IMR-90 (cell line): ENCODE measurements at regions not wholly inside any gene's neighbourhood (a gene's known extent, or its start where the extent isn't known, plus 50 kb on each side); places are given as distances from the start of the nearest gene placed in this dataset.

Source experiments
- BHLHE40 ChIP-seq: fragments of 150-350 bp; IDR thresholded peaks from 2 replicates; pipeline ENCODE4 v1.6.1; 2016; ENCODE audit warnings: mild to moderate bottlenecking, low read depth, low read length
- CEBPB ChIP-seq: IDR thresholded peaks from 2 replicates; pipeline ENCODE4 v1.6.1; 2012; ENCODE audit warnings: low read depth, low read length, improper control_type of control experiment
- CTCF ChIP-seq: conservative IDR thresholded peaks from 2 replicates; pipeline ENCODE4 v1.5.1; 2012; ENCODE audit warnings: mild to moderate bottlenecking, low read depth, low read length, improper control_type of control experiment
- FOS ChIP-seq: fragments of 150-350 bp; IDR thresholded peaks from 2 replicates; pipeline ENCODE4 v1.6.1; 2016; ENCODE audit warnings: low read depth, low read length
- MAFK ChIP-seq: IDR thresholded peaks from 2 replicates; pipeline ENCODE4 v1.6.1; 2012; ENCODE audit warnings: low read depth, low read length, improper control_type of control experiment
- MAZ ChIP-seq: IDR thresholded peaks from 2 replicates; pipeline ENCODE4 v1.6.1; 2012; ENCODE audit warnings: low read depth, mild to moderate bottlenecking, low read length, improper control_type of control experiment, moderate library complexity, borderline replicate concordance
- POLR2A ChIP-seq: IDR thresholded peaks from 2 replicates; pipeline ENCODE4 v1.6.1; 2012; ENCODE audit warnings: mild to moderate bottlenecking, low read depth, low read length
- RAD21 ChIP-seq: IDR thresholded peaks from 2 replicates; pipeline ENCODE4 v1.6.1; 2012; ENCODE audit warnings: low read length, improper control_type of control experiment
- RFX5 ChIP-seq: IDR thresholded peaks from 2 replicates; pipeline ENCODE4 v1.8.0; 2012; ENCODE audit warnings: low read depth, mild to moderate bottlenecking, low read length, moderate library complexity
- TF ChIP-seq, protein P1 (sequence below): fragments of 150-350 bp; IDR thresholded peaks from 2 replicates; pipeline ENCODE4 v1.6.1; 2016; ENCODE audit warnings: low read depth, mild to moderate bottlenecking, low read length, moderate library complexity, borderline replicate concordance
- TF ChIP-seq, protein P2 (sequence below): fragments of 150-350 bp; IDR thresholded peaks from 2 replicates; pipeline ENCODE4 v1.6.1; 2017; ENCODE audit warnings: mild to moderate bottlenecking, antibody characterized with exemption, low read length, low read depth

DNA sequence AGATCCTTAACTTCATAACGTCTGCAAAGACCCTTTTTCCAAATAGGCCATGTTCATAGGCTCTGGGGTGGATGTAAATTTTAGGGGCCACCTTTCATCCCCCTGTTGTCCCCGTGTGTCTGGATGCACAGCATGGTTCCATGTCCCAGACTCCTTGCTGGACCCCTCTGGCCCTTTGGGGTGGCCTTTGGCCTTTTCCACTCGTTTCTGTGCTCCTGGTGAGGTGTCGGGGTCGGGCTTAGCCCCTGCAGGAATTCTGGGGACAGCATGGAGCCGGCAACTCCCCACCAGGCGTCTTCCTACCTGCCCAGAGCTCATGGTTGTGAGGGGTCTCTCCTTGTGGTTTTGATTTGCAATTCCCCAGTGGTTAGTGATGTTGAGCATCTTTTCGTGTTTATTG lies 183.5 kb downstream of the SEC14L1 start:
- TF ChIP-seq CTCF (no peak), RAD21 (no peak), MAZ (no peak), BHLHE40 (no peak), POLR2A (no peak), FOS (no peak), RFX5 (no peak), CEBPB (no peak), MAFK (no peak)
- TF ChIP-seq, protein P1, sequence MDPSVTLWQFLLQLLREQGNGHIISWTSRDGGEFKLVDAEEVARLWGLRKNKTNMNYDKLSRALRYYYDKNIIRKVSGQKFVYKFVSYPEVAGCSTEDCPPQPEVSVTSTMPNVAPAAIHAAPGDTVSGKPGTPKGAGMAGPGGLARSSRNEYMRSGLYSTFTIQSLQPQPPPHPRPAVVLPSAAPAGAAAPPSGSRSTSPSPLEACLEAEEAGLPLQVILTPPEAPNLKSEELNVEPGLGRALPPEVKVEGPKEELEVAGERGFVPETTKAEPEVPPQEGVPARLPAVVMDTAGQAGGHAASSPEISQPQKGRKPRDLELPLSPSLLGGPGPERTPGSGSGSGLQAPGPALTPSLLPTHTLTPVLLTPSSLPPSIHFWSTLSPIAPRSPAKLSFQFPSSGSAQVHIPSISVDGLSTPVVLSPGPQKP: no peak
- TF ChIP-seq, protein P2, sequence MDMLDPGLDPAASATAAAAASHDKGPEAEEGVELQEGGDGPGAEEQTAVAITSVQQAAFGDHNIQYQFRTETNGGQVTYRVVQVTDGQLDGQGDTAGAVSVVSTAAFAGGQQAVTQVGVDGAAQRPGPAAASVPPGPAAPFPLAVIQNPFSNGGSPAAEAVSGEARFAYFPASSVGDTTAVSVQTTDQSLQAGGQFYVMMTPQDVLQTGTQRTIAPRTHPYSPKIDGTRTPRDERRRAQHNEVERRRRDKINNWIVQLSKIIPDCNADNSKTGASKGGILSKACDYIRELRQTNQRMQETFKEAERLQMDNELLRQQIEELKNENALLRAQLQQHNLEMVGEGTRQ: no peak
